Activated CD4-positive, alpha-beta memory T cell treated with anti-CD3 and anti-CD28 coated beads, Interleukin-2, amount 10 ng/mL, durations not matched to agents 7 days and 5 days (primary cell): ENCODE measurements at regions not wholly inside any gene's neighbourhood (a gene's known extent, or its start where the extent isn't known, plus 50 kb on each side); places are given as distances from the start of the nearest gene placed in this dataset.
A peak's percentile ranks its signal among the peaks of the same experiment; 100 is the strongest.
"Not testable (repeated sequence)": the region's sequence is repeated elsewhere in the genome, so short reads cannot be mapped to it uniquely, and the experiment has no call there.

Experiments
- CTCF ChIA-PET: fragments of 350-600 bp; sonication (Branson Sonifier 250); formaldehyde crosslinking; loops from one replicate; lab custom pipeline; 2021; ENCODE audit warnings: antibody characterized with exemption, inconsistent platforms; lab: Charles Lee
- POLR2A ChIA-PET: fragments of 350-600 bp; sonication (Branson Sonifier 250); formaldehyde crosslinking; loops from one replicate; lab custom pipeline; 2021; ENCODE audit warnings: antibody characterized with exemption; lab: Charles Lee
- DNase-seq: peaks from one replicate; pipeline ENCODE4 v3.0.0-alpha.2; 2020
- H3K27ac Mint-ChIP-seq: one replicate; pipeline ENCODE4 v1.8.0; 2021; ENCODE audit warnings: mild to moderate bottlenecking, mixed read lengths
- H3K27me3 Mint-ChIP-seq: one replicate; pipeline ENCODE4 v1.8.0; 2021; ENCODE audit warnings: mixed read lengths
- H3K36me3 Mint-ChIP-seq: one replicate; pipeline ENCODE4 v1.8.0; 2021; ENCODE audit warnings: low read depth, mixed read lengths
- H3K4me1 Mint-ChIP-seq: one replicate; pipeline ENCODE4 v1.8.0; 2021; ENCODE audit warnings: mixed read lengths
- H3K4me3 Mint-ChIP-seq: one replicate; pipeline ENCODE4 v1.8.0; 2021; ENCODE audit warnings: mild to moderate bottlenecking, mixed read lengths
- H3K9me3 Mint-ChIP-seq: one replicate; pipeline ENCODE4 v1.8.0; 2021; ENCODE audit warnings: mixed read lengths

DNA sequence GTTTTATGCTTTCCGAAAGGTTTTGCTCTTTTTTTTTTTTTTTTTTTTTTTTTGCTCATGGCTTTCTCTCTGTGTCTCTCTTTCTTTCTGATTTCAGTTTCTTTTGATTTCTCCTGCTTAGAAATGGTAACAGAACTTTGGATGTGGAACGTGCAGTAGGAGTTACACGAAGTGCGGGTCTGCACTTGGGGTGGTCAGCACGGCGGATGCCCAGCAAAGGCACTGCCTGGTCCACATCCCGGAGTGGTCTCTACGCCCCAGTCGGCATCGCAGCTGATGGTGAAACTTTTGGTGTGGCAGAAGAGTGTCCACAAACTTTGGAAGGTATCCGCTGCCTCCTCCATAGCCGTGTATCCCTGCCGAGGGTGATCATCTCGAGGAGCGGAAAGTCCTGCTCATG is 385.2 kb downstream of the ZNF716 start:
- DNase-seq, POLR2A ChIA-PET, H3K27me3 Mint-ChIP-seq, H3K27ac Mint-ChIP-seq, H3K36me3 Mint-ChIP-seq, CTCF ChIA-PET, H3K4me1 Mint-ChIP-seq, H3K4me3 Mint-ChIP-seq, H3K9me3 Mint-ChIP-seq: not testable (repeated sequence)

DNA sequence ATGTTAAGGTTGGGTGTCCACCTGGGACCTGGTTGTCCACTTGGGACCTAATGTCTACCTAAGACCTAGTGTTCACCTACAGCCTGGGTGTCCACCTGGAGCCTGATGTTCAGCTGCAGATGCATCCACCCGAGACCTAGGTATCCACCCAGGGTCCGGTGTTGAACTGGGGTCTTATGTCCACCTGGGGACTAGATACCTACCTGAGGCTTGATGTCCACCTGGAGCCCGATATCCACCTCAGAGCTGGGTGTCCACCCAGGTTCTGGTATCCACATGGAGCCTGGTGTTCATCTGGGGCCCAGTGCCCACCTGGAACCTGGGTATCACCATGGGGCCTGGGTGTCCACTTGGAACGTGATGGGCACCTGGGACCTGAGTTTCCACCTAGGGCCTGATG is 389.2 kb downstream of the ZNF716 start:
- DNase-seq, POLR2A ChIA-PET, H3K4me1 Mint-ChIP-seq: not testable (repeated sequence)

GRCh38 chr7:57867884-57868701 is 418.1 kb downstream of the ZNF716 start:
- H3K27ac Mint-ChIP-seq: peak overlapping the region; percentile 58

More for the DNA sequence above, 389.2 kb downstream of the ZNF716 start:
- H3K36me3 Mint-ChIP-seq, H3K4me3 Mint-ChIP-seq, H3K27me3 Mint-ChIP-seq, CTCF ChIA-PET, H3K27ac Mint-ChIP-seq, H3K9me3 Mint-ChIP-seq: not testable (repeated sequence)

GRCh38 chr7:57868771-57869483 is 418.9 kb downstream of the ZNF716 start:
- Mint-ChIP-seq H3K4me1 (peaks cover 3% of the 10 kb centered on the region), H3K36me3 (peaks cover 6% of the 10 kb centered on the region), H3K27ac (no peak overlapping the region), H3K27me3 (peaks cover 25% of the 10 kb centered on the region), H3K9me3 (peaks cover 7% of the 10 kb centered on the region), H3K4me3 (no peak overlapping the region)
- POLR2A ChIA-PET: no interaction called here
- CTCF ChIA-PET: no interaction called here
- DNase-seq: no peak

More at GRCh38 chr7:57867884-57868701, 418.1 kb downstream of the ZNF716 start:
- POLR2A ChIA-PET: no interaction called here
- CTCF ChIA-PET: no interaction called here
- H3K27me3 Mint-ChIP-seq: peaks cover 25% of the 10 kb centered on the region
- DNase-seq: no peak
- H3K36me3 Mint-ChIP-seq: peaks cover 6% of the 10 kb centered on the region
- peaks cover 8% of the 10 kb centered on the region for H3K9me3 Mint-ChIP-seq
- H3K4me3 Mint-ChIP-seq: no peak overlapping the region
- peaks cover 3% of the 10 kb centered on the region for H3K4me1 Mint-ChIP-seq
